ENCODE measurements at regions not wholly inside any gene's neighbourhood (a gene's known extent, or its start where the extent isn't known, plus 50 kb on each side); places are given as distances from the start of the nearest gene placed in this dataset.

DNA sequence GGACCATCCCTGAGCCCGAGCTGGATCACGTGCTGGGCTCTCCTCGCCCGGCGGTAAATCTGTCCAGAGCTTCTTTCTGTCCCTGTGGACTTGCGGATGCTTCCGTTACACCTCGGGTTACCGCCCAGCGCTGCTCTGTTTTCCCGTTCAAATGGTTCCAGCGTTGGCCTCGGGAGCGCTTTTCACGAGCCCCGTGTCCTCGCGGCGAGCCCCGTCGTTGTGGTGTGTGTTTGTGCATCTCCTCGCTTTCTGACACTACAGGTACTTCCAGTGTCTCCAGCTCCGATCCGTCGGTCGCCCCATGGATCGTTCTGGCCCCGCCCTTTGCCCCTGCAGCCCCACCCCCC is 77.4 kb downstream of the RTP5 start:
- in situ Hi-C loops (cut with MboI; ENCODE audit: low sequenced_read_pairs), result no loop called here
- H3K9me3 ChIP-seq, result no peaks in the 10 kb centered on the region
- H3K36me3 ChIP-seq (replicated peaks), result no peaks in the 10 kb centered on the region
- H3K4me1 ChIP-seq, result peaks cover 6% of the 10 kb centered on the region
- no peak for DNase-seq (ENCODE audit: low spot score in 2 of 2)
- no peak overlapping the region for H3K4me3 ChIP-seq
- no peaks in the 10 kb centered on the region for H3K27me3 ChIP-seq (ENCODE audit: low read depth)

DNA sequence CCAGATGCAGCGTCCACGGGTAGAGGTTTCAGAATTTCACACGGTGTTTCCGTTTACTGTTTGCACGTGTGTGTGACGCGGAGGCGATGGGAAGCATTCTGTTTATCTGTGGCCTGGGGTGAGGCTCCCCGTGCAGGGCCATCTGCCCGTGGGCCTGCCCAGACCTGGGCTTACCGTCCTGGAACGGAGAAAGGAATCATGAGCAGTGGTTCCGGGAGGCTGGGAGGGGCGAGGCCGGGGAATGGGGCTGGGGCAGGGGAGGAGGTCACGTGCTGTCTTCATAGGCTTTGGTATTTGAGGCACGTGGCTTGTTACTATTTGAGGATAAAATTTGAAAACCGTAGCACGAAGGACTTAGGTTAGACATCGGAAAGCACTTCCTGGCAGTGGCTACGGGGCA is 77.9 kb downstream of the RTP5 start:
- no peak overlapping the region for H3K4me3 ChIP-seq
- in situ Hi-C loops (cut with MboI; ENCODE audit: low sequenced_read_pairs), result no loop called here
- H3K9me3 ChIP-seq, result no peaks in the 10 kb centered on the region
- no peaks in the 10 kb centered on the region for H3K36me3 ChIP-seq (replicated peaks)
- H3K4me1 ChIP-seq, result peaks cover 6% of the 10 kb centered on the region
- DNase-seq (ENCODE audit: low spot score in 2 of 2), result peak in 1 of 2 experiments; percentile 5
- H3K27me3 ChIP-seq (ENCODE audit: low read depth), result no peaks in the 10 kb centered on the region

DNA sequence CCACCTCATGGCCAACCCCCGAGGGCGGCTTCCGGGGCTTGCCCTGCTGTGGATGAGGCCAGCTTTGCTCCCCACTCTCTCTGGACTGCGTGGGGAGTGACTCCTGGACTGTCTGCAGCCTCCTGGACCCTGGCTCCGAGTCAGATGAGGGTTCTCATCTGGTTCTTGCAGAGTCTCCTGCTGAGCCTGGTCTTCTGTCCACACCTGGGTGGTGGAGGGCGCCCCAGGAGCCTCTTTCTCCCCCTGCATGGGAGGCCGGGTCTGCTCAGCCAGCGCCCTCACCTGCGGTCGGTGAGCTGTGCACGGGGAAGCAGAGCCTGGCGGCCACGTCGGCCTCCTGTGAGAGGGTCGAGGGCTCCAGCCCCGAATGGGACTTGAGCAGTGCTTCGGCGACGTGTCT is 78.3 kb downstream of the RTP5 start:
- Histone ChIP-seq H3K36me3 (replicated peaks) (no peaks in the 10 kb centered on the region), H3K4me1 (peaks cover 6% of the 10 kb centered on the region), H3K9me3 (no peaks in the 10 kb centered on the region), H3K27me3 (ENCODE audit: low read depth) (no peaks in the 10 kb centered on the region), H3K4me3 (no peak overlapping the region)
- DNase-seq (ENCODE audit: low spot score in 2 of 2), result peak in 1 of 2 experiments; percentile 3
- in situ Hi-C loops (cut with MboI; ENCODE audit: low sequenced_read_pairs), result no loop called here

DNA sequence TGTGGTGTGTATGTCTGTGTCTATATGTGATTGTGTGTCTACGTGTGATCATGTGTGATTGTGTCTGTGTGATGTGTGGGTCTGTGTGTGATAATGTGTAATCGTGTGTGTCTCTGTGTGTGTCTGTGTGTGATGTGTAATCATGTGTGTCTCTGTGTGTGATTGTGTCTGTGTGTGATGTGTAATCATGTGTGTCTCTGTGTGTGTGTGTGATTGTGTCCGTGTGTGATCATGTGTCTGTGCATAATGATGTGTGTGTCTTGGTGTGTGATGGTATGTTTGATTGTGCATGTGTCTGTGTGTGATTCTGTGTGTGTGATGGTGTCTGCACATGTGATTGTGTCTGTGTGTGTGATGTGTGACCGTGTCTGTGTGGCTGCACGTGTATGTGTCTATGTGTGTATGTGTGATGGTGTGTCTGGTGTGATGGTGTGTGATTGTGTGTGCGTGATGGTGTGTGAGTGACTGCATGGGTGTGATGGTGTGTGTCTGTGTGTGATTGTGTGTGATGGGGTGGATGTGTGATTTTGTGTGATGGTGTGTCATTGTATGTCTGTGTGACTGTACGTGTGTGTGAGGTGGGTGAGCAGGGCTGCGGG is 78.9 kb downstream of the RTP5 start:
- Histone ChIP-seq H3K4me3 (no peak overlapping the region), H3K4me1 (peaks cover 6% of the 10 kb centered on the region), H3K36me3 (replicated peaks) (no peaks in the 10 kb centered on the region), H3K9me3 (no peaks in the 10 kb centered on the region), H3K27me3 (ENCODE audit: low read depth) (no peaks in the 10 kb centered on the region)
- DNase-seq (ENCODE audit: low spot score in 2 of 2), result peak in 1 of 2 experiments; percentile 2
- in situ Hi-C loops (cut with MboI; ENCODE audit: low sequenced_read_pairs), result no loop called here

DNA sequence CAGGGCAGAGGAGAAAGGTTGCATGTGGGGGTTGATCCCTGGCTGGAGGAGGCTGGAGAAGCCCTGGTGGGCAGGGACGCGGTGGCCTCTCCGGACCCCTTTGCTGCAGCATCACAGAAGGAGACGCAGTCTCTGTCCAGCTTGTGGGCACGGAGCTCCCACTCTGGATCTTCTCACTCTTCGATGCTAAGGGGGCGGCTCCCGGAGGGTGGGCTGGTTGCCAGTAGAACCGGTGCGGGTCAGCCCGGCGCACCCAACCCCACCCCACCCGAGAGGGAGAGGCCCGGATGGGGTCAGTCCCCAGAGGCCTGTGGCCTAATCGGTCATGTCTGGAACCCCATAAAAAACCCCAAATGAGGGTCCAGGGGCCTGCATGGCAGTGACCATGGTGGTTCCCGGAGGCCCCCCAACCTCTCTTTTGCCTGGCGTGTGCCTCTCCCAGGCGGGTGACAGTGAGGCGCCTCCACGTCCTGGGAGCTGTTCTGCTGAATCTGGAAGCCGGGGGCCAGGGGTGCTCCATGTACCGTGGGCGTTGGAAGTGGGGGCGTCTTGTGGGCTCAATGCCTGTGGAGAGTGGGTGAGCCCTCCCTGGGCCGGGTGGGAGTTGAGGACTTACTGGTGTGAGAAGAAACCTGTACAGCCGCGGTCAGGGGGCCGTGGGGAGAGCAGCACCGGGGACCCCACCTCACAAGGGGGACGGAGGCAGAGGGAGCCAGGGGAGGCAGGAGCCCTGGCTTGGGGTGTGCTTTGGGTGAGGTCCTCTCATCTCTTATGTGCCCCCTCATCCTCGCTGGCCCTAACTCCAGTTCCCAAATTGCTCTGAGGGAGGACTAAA is 79.6 kb downstream of the RTP5 start:
- no peak overlapping the region for H3K4me3 ChIP-seq
- no peaks in the 10 kb centered on the region for H3K36me3 ChIP-seq (replicated peaks)
- no peaks in the 10 kb centered on the region for H3K27me3 ChIP-seq (ENCODE audit: low read depth)
- no peaks in the 10 kb centered on the region for H3K9me3 ChIP-seq
- in situ Hi-C loops (cut with MboI; ENCODE audit: low sequenced_read_pairs), result no loop called here
- H3K4me1 ChIP-seq, result peaks cover 6% of the 10 kb centered on the region
- DNase-seq (ENCODE audit: low spot score in 2 of 2), result peak in 1 of 2 experiments; percentile 7

DNA sequence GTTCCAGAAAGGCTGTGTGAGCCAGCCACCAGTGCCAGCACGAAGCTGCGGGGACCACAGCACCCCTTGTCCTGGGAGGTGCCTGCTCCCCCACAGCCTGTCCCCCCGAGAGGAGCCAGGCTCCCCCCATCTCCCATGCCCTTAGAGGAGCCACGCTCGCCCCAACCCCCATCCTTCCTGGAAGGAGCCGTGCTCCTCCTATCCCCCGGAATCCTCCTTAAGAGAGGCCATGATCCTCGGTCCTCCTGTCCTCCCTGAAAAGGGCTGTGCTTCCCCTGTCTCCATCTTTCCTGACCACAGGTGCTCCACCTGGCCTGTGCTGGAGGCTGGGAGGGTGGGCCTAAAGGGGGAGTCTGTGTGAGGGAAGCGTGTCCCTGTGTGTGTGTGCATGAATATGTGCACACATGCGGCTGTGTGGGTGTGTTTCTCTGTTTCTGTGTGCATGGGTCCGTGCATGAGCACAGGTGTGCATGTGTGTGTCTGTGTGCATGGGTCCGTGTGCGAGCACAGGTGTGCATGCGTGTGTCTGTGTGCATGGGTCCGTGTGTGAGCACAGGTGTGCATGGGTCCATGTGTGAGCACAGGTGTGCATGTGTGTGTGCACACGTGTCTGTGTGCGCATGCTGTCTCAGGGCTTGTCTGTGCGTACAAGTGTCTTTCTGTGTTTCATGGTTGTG is 80.3 kb downstream of the RTP5 start:
- Histone ChIP-seq H3K9me3 (no peaks in the 10 kb centered on the region), H3K36me3 (replicated peaks) (no peaks in the 10 kb centered on the region), H3K4me3 (no peak overlapping the region), H3K27me3 (ENCODE audit: low read depth) (no peaks in the 10 kb centered on the region), H3K4me1 (peaks cover 6% of the 10 kb centered on the region)
- DNase-seq (ENCODE audit: low spot score in 2 of 2), result peak in 1 of 2 experiments; percentile 6
- in situ Hi-C loops (cut with MboI; ENCODE audit: low sequenced_read_pairs), result no loop called here

DNA sequence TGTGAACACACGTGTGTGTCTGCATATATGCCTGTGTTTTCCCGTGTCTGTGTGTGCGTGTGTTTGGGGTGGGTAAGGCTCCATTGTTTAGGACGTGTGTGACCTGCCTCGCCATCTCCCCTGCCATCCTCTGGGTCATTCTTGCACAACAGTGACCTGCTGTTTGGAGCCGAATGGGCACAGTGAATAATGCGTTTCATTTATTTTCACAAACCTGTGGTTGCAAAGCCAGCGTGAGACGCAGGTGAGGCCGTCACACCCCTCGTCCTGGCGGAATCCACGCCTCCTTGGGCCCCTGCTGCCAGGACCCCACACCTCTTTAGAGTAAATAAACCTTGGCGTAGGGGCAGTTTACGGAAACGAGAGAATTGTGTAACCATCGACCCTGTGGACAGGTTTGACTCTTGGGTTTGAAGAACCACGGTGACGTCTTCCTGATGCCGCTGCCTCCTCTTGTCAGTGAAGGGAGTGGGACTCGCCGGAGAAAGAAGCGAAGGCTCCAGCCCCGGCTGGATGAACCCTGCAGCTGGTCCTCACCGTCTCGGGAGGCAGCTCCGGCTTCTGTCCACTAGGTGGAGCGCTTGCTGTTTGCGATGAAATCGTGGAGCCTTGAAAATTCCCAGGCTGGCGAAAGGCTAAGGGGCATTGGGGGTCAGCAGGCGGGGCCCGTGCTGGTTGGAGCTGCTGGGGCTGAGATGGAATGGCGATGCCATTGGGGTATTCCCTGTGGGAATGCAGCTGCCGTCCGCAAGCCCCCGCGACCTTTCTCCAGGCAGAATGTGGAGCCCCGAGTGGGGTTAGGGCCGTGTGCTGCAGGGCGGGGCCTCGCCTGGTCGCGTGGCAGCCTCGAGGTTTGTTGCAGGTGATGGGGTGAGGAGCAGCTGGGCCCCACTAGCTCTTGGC is 81.1 kb downstream of the RTP5 start:
- peaks cover 6% of the 10 kb centered on the region for H3K4me1 ChIP-seq
- no peaks in the 10 kb centered on the region for H3K9me3 ChIP-seq
- no peaks in the 10 kb centered on the region for H3K36me3 ChIP-seq (replicated peaks)
- in situ Hi-C loops (cut with MboI; ENCODE audit: low sequenced_read_pairs), result no loop called here
- DNase-seq (ENCODE audit: low spot score in 2 of 2), result peak; percentile 59 to 90
- H3K4me3 ChIP-seq, result no peak overlapping the region
- H3K27me3 ChIP-seq (ENCODE audit: low read depth), result no peaks in the 10 kb centered on the region

DNA sequence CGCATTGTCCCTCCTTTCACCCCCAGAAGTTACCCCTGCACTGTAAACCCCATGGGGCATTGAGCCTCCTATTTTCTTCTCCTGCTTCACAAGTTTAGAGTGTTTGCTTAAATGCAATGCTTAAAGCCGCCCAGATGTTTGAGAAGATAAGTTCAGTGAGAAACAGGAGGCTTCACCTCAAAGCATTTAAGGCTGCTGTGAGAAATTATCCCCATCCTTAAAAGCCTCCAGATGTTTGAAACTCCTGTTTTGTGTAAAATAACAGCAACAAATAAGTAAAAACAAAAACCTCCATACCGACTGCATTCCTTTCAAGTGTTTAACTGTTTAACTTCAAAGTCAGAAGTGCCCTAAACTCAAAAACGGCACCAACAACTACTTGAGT is 81.8 kb downstream of the RTP5 start:
- no peaks in the 10 kb centered on the region for H3K9me3 ChIP-seq
- DNase-seq (ENCODE audit: low spot score in 2 of 2), result no peak
- no peaks in the 10 kb centered on the region for H3K27me3 ChIP-seq (ENCODE audit: low read depth)
- in situ Hi-C loops (cut with MboI; ENCODE audit: low sequenced_read_pairs), result no loop called here
- no peaks in the 10 kb centered on the region for H3K36me3 ChIP-seq (replicated peaks)
- H3K4me1 ChIP-seq, result 0 out of 2 replicates have a peak, but pooled peaks cover 2% of the 10 kb centered on the region
- no peak overlapping the region for H3K4me3 ChIP-seq

DNA sequence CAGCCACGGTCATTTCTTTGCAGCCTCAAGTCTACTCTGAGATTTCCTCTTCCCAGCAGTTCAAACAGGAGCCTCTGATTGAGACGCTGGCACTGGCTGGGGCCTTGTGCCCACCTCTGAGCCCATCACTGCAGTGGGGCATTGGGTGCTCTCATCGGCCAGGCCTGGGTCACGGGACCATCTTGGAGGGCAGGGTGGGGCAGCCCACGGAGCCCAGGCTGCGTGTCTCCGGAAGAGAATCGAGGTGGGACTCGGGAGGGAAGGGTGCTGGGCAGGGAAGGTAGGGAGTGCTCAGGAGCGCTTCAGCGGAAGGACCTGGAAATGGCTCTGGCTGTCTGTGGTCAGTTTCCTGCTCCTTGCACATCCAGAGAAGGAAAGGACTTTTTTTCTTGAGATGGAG is 82.4 kb downstream of the RTP5 start:
- H3K4me3 ChIP-seq, result no peak overlapping the region
- H3K9me3 ChIP-seq, result no peaks in the 10 kb centered on the region
- no peaks in the 10 kb centered on the region for H3K27me3 ChIP-seq (ENCODE audit: low read depth)
- no peaks in the 10 kb centered on the region for H3K36me3 ChIP-seq (replicated peaks)
- in situ Hi-C loops (cut with MboI; ENCODE audit: low sequenced_read_pairs), result no loop called here
- peak in 1 of 2 experiments; percentile 3 for DNase-seq (ENCODE audit: low spot score in 2 of 2)
- 0 out of 2 replicates have a peak, but pooled peaks cover 2% of the 10 kb centered on the region for H3K4me1 ChIP-seq

DNA sequence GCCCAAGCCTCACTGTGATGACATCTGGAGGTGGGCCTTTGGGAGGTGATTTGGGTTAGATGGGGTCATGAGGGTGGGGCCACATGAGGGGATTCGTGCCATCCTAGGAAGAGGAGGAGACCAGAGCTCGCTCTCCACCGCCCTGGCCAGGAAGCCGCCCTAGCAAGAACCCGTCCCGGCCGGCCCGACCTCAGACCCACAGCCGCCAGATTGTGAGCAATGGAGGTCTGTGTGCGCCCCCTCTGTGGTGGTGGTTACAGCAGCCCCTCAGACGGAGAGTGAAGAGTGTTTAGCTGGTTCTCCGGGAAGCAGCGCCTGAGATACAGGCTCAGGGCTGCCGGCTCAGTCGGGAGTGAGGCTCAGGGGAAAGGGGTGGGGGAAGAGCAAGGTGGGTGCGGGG is 83.3 kb downstream of the RTP5 start:
- Histone ChIP-seq H3K4me3 (no peak overlapping the region), H3K9me3 (no peaks in the 10 kb centered on the region), H3K4me1 (0 out of 2 replicates have a peak, but pooled peaks cover 2% of the 10 kb centered on the region), H3K27me3 (ENCODE audit: low read depth) (no peaks in the 10 kb centered on the region), H3K36me3 (replicated peaks) (no peaks in the 10 kb centered on the region)
- DNase-seq (ENCODE audit: low spot score in 2 of 2), result peak in 1 of 2 experiments; percentile 5
- in situ Hi-C loops (cut with MboI; ENCODE audit: low sequenced_read_pairs), result no loop called here

DNA sequence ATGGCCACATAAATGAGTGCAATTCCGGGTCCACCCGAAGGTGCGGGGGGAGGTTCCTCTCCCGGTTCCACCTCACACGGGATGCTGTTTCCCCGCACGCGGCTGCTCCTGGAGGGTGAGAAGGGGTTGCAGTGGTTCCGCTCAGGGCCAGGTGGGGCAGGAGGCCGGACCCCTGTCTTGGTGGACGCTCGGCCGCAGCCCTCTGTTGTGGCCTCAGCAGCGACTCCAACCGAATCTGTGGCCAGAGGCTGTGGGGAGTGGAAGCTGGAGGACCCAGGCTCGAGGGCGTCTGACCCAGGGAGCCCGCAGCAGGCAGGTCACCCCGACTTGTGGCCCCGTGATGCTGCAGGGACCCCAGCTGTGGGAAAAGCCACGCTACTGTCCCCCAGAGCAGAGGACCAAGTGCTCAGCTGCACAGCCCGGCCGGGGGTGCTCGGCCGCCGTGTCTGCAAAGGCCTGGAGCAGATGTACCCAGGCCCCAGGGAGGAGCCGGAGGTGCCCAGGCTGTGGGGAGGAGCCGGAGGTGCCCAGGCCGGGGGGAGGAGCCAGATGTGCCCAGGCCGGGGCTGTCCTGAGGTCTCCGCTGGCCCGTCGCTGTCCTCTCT is 83.9 kb downstream of the RTP5 start:
- Histone ChIP-seq H3K4me3 (no peak overlapping the region), H3K27me3 (ENCODE audit: low read depth) (no peaks in the 10 kb centered on the region), H3K36me3 (replicated peaks) (no peaks in the 10 kb centered on the region), H3K9me3 (no peaks in the 10 kb centered on the region), H3K4me1 (0 out of 2 replicates have a peak, but pooled peaks cover 2% of the 10 kb centered on the region)
- no peak for DNase-seq (ENCODE audit: low spot score in 2 of 2)
- in situ Hi-C loops (cut with MboI; ENCODE audit: low sequenced_read_pairs), result no loop called here

DNA sequence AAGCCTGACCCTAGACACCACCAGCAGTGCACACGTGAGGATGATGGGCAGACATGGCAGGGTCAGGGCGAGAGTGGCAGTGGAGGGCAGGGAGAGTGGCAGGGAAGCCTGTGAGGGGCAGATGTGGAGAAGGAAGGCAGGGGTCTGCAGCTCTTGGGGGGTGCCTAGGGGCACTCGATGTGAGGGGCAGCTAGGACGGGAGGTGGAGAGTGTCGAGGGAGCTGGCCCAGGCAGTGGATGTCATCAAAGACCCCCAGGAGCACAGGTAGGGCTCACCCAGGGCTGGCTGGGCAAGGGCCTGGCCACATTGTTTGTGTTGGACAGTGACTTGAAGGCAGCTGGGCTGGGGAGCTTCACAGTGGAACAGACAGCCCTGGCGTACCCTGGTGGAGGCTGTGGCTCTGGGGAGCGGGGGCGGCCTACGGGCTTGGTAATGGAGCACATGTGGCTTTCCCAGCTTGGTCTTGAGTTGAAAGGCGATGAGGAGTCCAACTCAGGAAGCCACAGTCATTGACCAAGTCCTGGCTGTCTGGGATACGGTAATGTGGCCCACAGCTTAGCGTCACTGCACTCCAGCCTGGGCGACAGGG is 87.1 kb downstream of the RTP5 start:
- in situ Hi-C loops (cut with MboI; ENCODE audit: low sequenced_read_pairs), result no loop called here
- Histone ChIP-seq H3K4me3 (no peak overlapping the region), H3K4me1 (no peaks in the 10 kb centered on the region), H3K9me3 (no peaks in the 10 kb centered on the region), H3K27me3 (ENCODE audit: low read depth) (no peaks in the 10 kb centered on the region), H3K36me3 (replicated peaks) (no peaks in the 10 kb centered on the region)
- no peak for DNase-seq (ENCODE audit: low spot score in 2 of 2)

DNA sequence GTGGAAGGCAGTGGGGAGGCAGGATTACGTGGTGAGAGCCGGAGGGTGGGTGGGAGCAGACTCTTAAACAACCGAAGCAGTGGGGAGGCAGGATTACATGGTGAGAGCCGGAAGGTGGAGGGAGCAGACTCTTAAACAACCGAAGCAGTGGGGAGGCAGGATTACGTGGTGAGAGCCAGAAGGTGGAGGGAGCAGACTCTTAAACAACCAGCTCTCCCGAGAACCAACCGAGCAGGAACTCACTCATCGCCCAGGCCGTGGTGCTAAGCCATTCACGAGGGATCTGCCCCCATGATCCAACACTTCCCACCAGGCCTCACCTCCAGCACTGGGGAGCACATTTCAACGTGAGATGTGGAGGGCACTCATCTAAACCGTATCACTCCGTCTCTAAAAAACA is 87.7 kb downstream of the RTP5 start:
- in situ Hi-C loops (cut with MboI; ENCODE audit: low sequenced_read_pairs), result no loop called here
- H3K36me3 ChIP-seq (replicated peaks), result no peaks in the 10 kb centered on the region
- no peaks in the 10 kb centered on the region for H3K4me1 ChIP-seq

More for the DNA sequence above, 87.7 kb downstream of the RTP5 start:
- DNase-seq (ENCODE audit: low spot score in 2 of 2), result no peak
- H3K4me3 ChIP-seq, result no peak overlapping the region
- no peaks in the 10 kb centered on the region for H3K9me3 ChIP-seq
- no peaks in the 10 kb centered on the region for H3K27me3 ChIP-seq (ENCODE audit: low read depth)

Data from HAP-1 (cell line).